ENCODE measurements at regions not wholly inside any gene's neighbourhood (a gene's known extent, or its start where the extent isn't known, plus 50 kb on each side); places are given as distances from the start of the nearest gene placed in this dataset.

GRCh38 chr12:110971189-110971920 lies 51.0 kb upstream of the MYL2 start:
- intact Hi-C loops (cut with DNase I) = no loop called here
- TF ChIP-seq POLR2A (IDR thresholded peaks at IDR 0.05) = no peak
- TF ChIP-seq, protein P1, sequence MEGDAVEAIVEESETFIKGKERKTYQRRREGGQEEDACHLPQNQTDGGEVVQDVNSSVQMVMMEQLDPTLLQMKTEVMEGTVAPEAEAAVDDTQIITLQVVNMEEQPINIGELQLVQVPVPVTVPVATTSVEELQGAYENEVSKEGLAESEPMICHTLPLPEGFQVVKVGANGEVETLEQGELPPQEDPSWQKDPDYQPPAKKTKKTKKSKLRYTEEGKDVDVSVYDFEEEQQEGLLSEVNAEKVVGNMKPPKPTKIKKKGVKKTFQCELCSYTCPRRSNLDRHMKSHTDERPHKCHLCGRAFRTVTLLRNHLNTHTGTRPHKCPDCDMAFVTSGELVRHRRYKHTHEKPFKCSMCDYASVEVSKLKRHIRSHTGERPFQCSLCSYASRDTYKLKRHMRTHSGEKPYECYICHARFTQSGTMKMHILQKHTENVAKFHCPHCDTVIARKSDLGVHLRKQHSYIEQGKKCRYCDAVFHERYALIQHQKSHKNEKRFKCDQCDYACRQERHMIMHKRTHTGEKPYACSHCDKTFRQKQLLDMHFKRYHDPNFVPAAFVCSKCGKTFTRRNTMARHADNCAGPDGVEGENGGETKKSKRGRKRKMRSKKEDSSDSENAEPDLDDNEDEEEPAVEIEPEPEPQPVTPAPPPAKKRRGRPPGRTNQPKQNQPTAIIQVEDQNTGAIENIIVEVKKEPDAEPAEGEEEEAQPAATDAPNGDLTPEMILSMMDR (IDR thresholded peaks at IDR 0.05) = no peak
- TF ChIP-seq EP300 (IDR thresholded peaks at IDR 0.05) = no peak
- no peak for TF ChIP-seq POLR2AphosphoS5 (IDR thresholded peaks at IDR 0.05)
- no peaks in the 10 kb centered on the region for H3K4me1 ChIP-seq
- no peaks in the 10 kb centered on the region for H3K36me3 ChIP-seq
- no peak for DNase-seq
- H3K27me3 ChIP-seq = peaks cover 0 to 5% (median 0%) of the 10 kb centered on the region in 3 donors
- H3K9me3 ChIP-seq = peaks cover 0 to 3% (median 0%) of the 10 kb centered on the region in 4 donors
- WGBS, 2 donors = 81 to 85% methylated on average over 1 of the region's 1 CpG
- no peak overlapping the region for H3K27ac ChIP-seq
- no peak overlapping the region for H3K4me3 ChIP-seq

Small RNA genes lying in the stretch of these regions (small RNA-seq; reads per million reads assigned to genes)
- 0 reads per million in 3 donors for gene MIR6760

Measured in sigmoid colon (tissue), 6 donors.